VCaP (cell line): ENCODE measurements at regions not wholly inside any gene's neighbourhood (a gene's known extent, or its start where the extent isn't known, plus 50 kb on each side); places are given as distances from the start of the nearest gene placed in this dataset.

Experiments
- H3K27ac ChIP-seq: fragments of 450-650 bp; 2 replicates; pipeline ENCODE4 v1.5.1; 2017
- TF ChIP-seq, protein P1 (sequence below): fragments of 450-650 bp; conservative IDR thresholded peaks from 2 replicates; pipeline ENCODE4 v1.5.1; 2017; ENCODE audit warnings: mild to moderate bottlenecking, moderate library complexity

DNA sequence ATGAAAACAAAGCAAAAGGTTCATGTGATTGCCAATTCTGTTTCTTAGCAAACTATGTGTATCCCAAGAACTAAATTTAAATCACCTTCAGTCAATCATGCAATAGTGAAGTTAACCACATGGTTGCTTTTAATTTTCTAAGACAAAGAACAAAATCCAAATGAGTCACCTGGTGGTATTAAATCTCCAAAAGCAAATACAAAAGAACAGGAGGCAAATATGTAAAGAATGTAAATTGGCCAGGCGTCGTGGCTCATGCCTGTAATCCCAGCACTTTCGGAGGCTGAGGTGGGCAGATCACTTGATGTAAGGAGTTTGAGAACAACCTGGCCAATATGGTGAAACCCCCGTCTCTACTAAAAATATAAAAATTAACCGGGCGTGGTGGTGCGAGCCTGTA lies 54.2 kb upstream of the PIK3R4 start:
- TF ChIP-seq, protein P1, sequence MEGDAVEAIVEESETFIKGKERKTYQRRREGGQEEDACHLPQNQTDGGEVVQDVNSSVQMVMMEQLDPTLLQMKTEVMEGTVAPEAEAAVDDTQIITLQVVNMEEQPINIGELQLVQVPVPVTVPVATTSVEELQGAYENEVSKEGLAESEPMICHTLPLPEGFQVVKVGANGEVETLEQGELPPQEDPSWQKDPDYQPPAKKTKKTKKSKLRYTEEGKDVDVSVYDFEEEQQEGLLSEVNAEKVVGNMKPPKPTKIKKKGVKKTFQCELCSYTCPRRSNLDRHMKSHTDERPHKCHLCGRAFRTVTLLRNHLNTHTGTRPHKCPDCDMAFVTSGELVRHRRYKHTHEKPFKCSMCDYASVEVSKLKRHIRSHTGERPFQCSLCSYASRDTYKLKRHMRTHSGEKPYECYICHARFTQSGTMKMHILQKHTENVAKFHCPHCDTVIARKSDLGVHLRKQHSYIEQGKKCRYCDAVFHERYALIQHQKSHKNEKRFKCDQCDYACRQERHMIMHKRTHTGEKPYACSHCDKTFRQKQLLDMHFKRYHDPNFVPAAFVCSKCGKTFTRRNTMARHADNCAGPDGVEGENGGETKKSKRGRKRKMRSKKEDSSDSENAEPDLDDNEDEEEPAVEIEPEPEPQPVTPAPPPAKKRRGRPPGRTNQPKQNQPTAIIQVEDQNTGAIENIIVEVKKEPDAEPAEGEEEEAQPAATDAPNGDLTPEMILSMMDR = no peak
- H3K27ac ChIP-seq = peak overlapping the region; percentile 58

DNA sequence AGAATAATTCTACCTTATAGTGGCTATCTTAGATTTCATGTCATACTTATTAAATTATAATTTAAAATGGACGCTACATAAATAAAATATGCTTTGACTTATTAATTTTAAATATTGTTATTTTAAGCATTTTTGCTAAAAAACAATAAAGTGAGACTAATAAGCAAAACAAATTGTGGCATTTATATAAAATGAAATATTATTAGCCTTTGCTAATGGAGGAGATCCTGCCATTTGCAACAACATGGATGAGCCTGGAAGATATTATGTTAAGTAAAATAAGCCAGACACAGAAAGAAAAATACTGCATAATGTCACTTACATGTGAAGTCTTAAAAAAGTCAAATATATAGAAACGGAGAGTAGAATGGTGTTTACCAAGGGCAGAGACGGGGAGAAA lies 54.8 kb upstream of the PIK3R4 start:
- TF ChIP-seq, protein P1 = no peak
- peak overlapping the region; percentile 58 for H3K27ac ChIP-seq

DNA sequence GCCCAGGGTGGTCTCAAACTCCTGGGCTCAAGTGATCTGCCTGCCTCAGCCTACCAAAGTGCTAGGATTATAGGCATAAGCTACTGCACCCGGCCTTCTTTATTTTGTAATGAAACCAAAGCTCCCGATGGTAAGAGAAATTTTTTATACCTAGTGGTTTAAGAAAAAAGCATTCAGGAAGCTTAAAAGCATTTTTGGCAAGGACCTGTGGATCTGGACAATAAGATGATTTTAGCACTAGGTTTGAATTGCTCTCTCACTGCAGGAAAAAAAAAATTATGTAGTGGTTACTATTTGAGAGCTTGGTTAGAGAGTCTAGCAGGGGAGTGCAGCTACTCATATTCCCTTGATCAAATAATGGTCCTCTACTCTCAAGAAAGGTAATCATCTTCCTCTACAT lies 64.9 kb upstream of the PIK3R4 start:
- TF ChIP-seq, protein P1 = no peak
- peak overlapping the region; percentile 48 for H3K27ac ChIP-seq

DNA sequence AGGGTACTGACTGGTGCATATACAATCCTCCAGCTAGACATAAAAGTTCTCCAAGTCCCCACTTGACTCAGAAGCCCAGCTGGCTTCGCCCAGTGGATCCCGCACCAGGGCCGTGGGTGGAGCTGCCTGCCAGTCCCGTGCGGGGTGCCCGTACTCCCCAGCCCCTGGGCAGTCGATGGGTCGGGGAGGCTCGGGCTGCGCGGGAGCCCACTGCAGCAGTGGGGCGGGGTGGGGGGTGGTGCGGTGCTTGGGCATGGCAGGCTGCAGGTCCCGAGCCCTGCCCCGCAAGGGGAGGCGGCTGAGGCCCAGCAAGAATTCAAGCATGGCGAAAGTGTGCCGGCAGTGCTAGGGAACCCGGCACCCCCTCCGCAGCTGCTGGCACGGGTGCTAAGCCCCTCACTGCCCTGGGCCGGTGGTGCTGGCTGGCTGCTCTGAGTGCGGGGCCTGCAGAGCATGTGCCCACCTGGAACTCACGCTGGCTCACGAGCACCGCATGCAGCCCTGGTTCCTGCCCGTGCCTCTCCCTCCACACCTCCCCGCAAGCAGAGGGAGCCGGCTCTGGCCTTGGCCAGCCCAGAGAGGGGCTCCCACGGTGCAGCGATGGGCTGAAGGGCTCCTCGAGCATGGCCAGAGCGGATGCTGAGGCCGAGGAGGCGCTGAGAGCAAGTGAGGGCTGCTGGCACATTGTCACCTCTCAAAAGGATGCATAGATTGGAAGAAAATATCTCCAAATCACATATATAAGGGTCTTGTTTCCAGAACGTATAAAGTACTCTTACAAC lies 68.3 kb upstream of the PIK3R4 start:
- TF ChIP-seq, protein P1 = no peak

DNA sequence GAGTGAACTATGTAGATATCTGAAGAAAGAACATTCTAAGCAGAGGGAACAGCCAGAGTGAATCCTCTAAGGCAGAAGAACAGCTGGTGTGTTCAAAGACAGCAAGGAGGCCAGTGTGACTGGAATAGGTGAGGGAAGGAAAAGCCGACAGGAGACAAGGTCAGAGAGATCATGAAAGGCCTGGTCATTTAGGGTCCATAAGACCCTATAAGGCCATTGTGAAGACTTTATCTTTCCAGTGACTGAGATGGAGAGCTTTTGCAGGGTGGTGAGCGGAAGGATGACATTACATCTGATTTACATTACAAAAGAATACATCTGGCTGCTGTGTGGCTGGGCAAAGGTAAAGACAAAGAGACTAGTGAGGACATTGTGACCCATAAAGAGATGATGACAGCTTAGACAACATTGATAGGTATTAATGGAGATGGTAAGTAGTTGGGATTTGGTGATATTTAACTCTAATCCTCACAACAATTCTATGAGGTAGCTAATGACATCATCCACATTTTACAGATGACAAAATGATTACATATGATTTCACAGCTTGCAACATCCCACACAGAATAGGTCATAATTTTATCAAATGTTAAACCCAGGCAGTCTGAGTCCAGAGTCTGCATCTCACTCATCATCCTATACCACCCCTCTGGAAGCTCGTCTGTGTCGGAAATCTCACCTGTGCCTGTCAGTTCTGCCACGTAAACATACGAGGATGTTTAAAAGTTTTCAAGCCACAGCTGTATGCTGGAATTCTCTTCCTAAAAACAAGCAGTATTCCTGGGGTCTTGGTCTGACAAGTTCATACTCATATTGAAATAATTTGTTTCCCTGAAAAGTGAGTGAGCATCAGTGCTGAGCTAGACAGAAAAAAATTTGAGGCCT lies 70.2 kb upstream of the PIK3R4 start:
- TF ChIP-seq, protein P1 = no peak
- H3K27ac ChIP-seq = peak overlapping the region; percentile 23; the same call in 1 of the 2 replicates

More for the DNA sequence above, 68.3 kb upstream of the PIK3R4 start:
- H3K27ac ChIP-seq = no peak overlapping the region

DNA sequence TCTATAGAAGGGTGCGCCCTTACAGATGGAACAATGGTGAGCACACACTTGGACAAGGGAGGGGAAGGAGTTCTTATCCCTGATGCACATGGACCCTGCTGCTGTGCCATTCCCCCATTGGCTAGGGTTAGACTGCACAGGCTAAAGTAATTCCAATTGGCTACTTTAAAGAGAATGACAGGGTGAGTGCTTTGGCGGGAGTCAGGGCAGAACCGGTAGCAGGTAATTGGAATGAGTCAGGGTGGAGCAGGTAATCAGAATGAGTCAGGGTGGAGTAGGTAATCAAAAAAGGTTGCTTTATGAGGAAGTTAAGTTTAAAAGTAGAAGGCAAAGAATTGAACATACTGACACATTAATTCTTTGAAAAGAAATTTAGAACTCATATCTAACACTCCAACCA lies 71.4 kb upstream of the PIK3R4 start:
- peak overlapping the region; percentile 23; the same call in 1 of the 2 replicates for H3K27ac ChIP-seq

DNA sequence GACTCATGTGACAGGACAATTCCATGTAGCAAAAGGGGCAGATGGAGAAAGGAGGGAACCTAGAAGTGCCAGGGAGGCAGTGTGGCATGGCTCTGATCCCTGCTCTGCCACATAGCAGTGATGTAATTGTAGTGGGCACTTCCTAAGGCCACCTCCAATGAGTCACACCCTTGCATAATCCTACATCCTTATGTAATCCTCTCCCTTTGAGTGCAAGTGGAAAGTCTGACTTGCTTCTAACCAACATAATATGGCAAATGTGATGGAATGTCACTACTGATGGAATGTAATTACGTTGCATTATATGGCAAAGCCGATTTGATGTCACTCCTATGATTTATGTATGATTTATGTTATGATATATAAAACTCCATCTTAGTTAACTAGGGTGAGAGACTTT lies 72.9 kb upstream of the ATP2C1 start:
- TF ChIP-seq, protein P1 = no peak

More for the DNA sequence above, 72.9 kb upstream of the ATP2C1 start:
- no peak overlapping the region for H3K27ac ChIP-seq
